ENCODE measurements at regions not wholly inside any gene's neighbourhood (a gene's known extent, or its start where the extent isn't known, plus 50 kb on each side); places are given as distances from the start of the nearest gene placed in this dataset.

DNA sequence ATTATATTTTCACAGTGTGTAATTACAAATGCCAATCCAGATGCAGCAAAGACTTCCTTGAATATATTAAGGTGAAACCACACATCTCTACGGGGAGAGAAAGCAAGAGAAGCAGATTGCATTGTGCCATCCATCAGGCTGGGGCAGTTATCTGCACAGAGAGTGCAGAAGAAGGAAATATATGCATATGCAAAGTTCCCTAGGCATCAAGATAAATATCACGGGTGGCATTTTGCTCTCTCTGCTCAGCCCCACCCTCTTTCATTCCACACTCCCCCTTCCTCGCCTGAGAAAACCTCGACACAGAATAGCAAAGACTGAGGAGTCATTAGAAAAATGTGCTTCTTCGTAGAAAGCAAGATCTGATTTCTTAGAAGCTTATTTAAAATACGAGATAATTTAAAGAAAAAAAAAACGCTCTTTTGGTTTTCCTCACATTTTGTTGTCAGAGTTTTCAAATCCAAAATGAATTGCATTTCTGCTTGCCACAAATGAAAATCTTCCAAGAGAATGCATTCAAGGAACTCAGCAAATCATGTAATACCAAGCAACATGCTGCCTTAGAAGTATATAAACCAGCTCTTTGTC, 283.2 kb upstream of the LMCD1 start:
- ChIA-PET CTCF (no interaction called here), POLR2A (ENCODE audit: low non-redundant PET) (no interaction called here)
- TF ChIP-seq EZH2 (IDR thresholded peaks at IDR 0.05; ENCODE audit: borderline replicate concordance, low read depth, low read length, poor library complexity, severe bottlenecking) (no peak), CTCF (conservative IDR thresholded peaks at IDR 0.05; ENCODE audit: low read depth, low read length) (no peak)
- Histone ChIP-seq H3K27me3 (replicated peaks; ENCODE audit: insufficient read depth, low read depth, low read length, poor library complexity) (no peaks in the 10 kb centered on the region), H3K4me3 (ENCODE audit: low read depth, low read length, poor library complexity, severe bottlenecking) (no peak overlapping the region), H3K36me3 (ENCODE audit: insufficient read depth, low read length, poor library complexity, severe bottlenecking) (no peaks in the 10 kb centered on the region), H3K27ac (ENCODE audit: low read depth, low read length, poor library complexity, severe bottlenecking) (no peak overlapping the region), H3K4me1 (ENCODE audit: insufficient read depth, low read length, poor library complexity, severe bottlenecking) (no peaks in the 10 kb centered on the region), H3K9me3 (ENCODE audit: low read depth, low read length, poor library complexity, severe bottlenecking) (no peaks in the 10 kb centered on the region)
- intact Hi-C loops (cut with micrococcal nuclease; ENCODE audit: unreplicated experiment) = no loop called here
- DNase-seq (ENCODE audit: low spot score) = no peak
- BruUV-seq (replicated peaks) = no TSS peak

DNA sequence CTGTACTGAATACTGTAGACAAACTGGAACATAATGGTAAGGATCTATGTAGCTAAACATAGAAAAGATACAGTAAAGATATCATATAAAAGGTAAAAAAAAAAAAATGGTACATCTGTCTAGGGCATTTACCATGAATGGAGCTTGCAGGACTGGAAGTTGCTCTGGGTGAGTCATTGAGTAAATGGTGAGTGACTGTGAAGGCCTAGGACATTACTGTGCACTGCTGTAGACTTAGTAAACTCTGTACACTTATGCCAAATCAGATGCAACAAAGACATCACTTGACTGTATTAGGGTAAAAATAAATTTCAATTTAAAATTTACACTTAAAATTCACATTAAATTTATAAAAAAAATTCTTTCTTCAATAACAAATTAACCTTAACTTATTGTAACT, 281.3 kb upstream of the LMCD1 start:
- H3K27ac ChIP-seq (ENCODE audit: low read depth, low read length, poor library complexity, severe bottlenecking) = no peak overlapping the region
- H3K9me3 ChIP-seq (ENCODE audit: low read depth, low read length, poor library complexity, severe bottlenecking) = no peaks in the 10 kb centered on the region
- intact Hi-C loops (cut with micrococcal nuclease; ENCODE audit: unreplicated experiment) = no loop called here
- no peaks in the 10 kb centered on the region for H3K4me1 ChIP-seq (ENCODE audit: insufficient read depth, low read length, poor library complexity, severe bottlenecking)
- TF ChIP-seq EZH2 (IDR thresholded peaks at IDR 0.05; ENCODE audit: borderline replicate concordance, low read depth, low read length, poor library complexity, severe bottlenecking) (no peak), CTCF (conservative IDR thresholded peaks at IDR 0.05; ENCODE audit: low read depth, low read length) (no peak)
- no TSS peak for BruUV-seq (replicated peaks)
- no peaks in the 10 kb centered on the region for H3K36me3 ChIP-seq (ENCODE audit: insufficient read depth, low read length, poor library complexity, severe bottlenecking)
- no peaks in the 10 kb centered on the region for H3K27me3 ChIP-seq (replicated peaks; ENCODE audit: insufficient read depth, low read depth, low read length, poor library complexity)
- no peak for DNase-seq (ENCODE audit: low spot score)
- POLR2A ChIA-PET (ENCODE audit: low non-redundant PET) = no interaction called here
- CTCF ChIA-PET = no interaction called here
- no peak overlapping the region for H3K4me3 ChIP-seq (ENCODE audit: low read depth, low read length, poor library complexity, severe bottlenecking)

DNA sequence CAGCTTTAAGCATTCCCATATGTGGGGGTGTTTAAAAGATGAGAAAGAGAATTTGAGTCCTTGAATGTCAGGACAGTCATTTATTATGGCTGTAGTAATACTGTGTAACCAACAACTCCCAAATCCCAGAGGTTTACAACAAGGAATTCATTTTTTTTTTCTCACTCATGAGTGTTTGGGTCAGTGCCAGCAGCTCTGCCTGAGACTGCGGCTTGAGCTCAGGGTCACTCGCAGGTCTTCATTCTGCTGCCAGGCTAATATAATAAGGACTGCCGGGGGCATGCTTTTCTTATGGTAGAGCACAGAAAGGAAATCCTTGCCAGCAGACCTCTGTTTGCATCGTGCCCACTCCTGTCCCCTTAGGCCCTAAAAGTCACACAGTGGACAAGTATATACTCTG, 277.9 kb upstream of the LMCD1 start:
- Histone ChIP-seq H3K4me1 (ENCODE audit: insufficient read depth, low read length, poor library complexity, severe bottlenecking) (no peaks in the 10 kb centered on the region), H3K27me3 (replicated peaks; ENCODE audit: insufficient read depth, low read depth, low read length, poor library complexity) (no peaks in the 10 kb centered on the region), H3K4me3 (ENCODE audit: low read depth, low read length, poor library complexity, severe bottlenecking) (no peak overlapping the region), H3K9me3 (ENCODE audit: low read depth, low read length, poor library complexity, severe bottlenecking) (no peaks in the 10 kb centered on the region), H3K36me3 (ENCODE audit: insufficient read depth, low read length, poor library complexity, severe bottlenecking) (no peaks in the 10 kb centered on the region), H3K27ac (ENCODE audit: low read depth, low read length, poor library complexity, severe bottlenecking) (no peak overlapping the region)
- intact Hi-C loops (cut with micrococcal nuclease; ENCODE audit: unreplicated experiment) = no loop called here
- POLR2A ChIA-PET (ENCODE audit: low non-redundant PET) = no interaction called here
- TF ChIP-seq EZH2 (IDR thresholded peaks at IDR 0.05; ENCODE audit: borderline replicate concordance, low read depth, low read length, poor library complexity, severe bottlenecking) (no peak), CTCF (conservative IDR thresholded peaks at IDR 0.05; ENCODE audit: low read depth, low read length) (no peak)
- BruUV-seq (replicated peaks) = no TSS peak
- no peak for DNase-seq (ENCODE audit: low spot score)
- CTCF ChIA-PET = interaction anchor here (0.5 kb wide), 1 partner anchor 43 kb away, joined by 3 read pairs; no protein-coding TSS in a partner anchor

Measured in A673 (cell line).